Neural progenitor cell (in vitro differentiated cells): ENCODE measurements at regions not wholly inside any gene's neighbourhood (a gene's known extent, or its start where the extent isn't known, plus 50 kb on each side); places are given as distances from the start of the nearest gene placed in this dataset.

Source experiments
- DNase-seq: peaks from one replicate; pipeline ENCODE4 v3.0.0-alpha.2; 2016; ENCODE audit warnings: low spot score
- H2AFZ ChIP-seq: fragments of 200-600 bp; sonication (generic); replicated peaks from 2 replicates; pipeline ENCODE4 v1.6.1; 2016; ENCODE audit warnings: antibody characterized with exemption
- H3F3A ChIP-seq: fragments of 200-600 bp; sonication (generic); 2 replicates; pipeline ENCODE4 v1.6.1; 2016; ENCODE audit warnings: antibody characterized with exemption, low read depth
- H3K27ac ChIP-seq: fragments of 200-600 bp; sonication (generic); 2 replicates; pipeline ENCODE4 v1.5.1; 2016; ENCODE audit warnings: mild to moderate bottlenecking
- H3K27me3 ChIP-seq: fragments of 200-600 bp; sonication (generic); 2 replicates; pipeline ENCODE4 v1.6.1; 2016; ENCODE audit warnings: mild to moderate bottlenecking, moderate library complexity
- H3K36me3 ChIP-seq: fragments of 200-600 bp; sonication (generic); 2 replicates; pipeline ENCODE4 v1.5.1; 2016
- H3K4me1 ChIP-seq: fragments of 200-600 bp; sonication (generic); 2 replicates; pipeline ENCODE4 v1.6.1; 2016; ENCODE audit warnings: mixed run types
- H3K4me2 ChIP-seq: fragments of 200-600 bp; sonication (generic); 2 replicates; pipeline ENCODE4 v1.6.1; 2016
- H3K4me3 ChIP-seq: fragments of 200-600 bp; sonication (generic); 2 replicates; pipeline ENCODE4 v1.5.1; 2016
- H3K79me2 ChIP-seq: fragments of 200-600 bp; sonication (generic); 2 replicates; pipeline ENCODE4 v1.6.1; 2016; ENCODE audit warnings: low read depth
- H3K9ac ChIP-seq: fragments of 200-600 bp; sonication (generic); 2 replicates; pipeline ENCODE4 v1.6.1; 2016
- H3K9me3 ChIP-seq: fragments of 200-600 bp; sonication (generic); 2 replicates; pipeline ENCODE4 v1.5.1; 2016; ENCODE audit warnings: low read depth
- H4K20me1 ChIP-seq: fragments of 200-600 bp; sonication (generic); 2 replicates; pipeline ENCODE4 v1.6.1; 2016; ENCODE audit warnings: low read depth
- H3K27ac Mint-ChIP-seq: 3 replicates; pipeline ENCODE4 v1.8.0; 2021; ENCODE audit warnings: mixed read lengths
- H3K27me3 Mint-ChIP-seq: 2 replicates; pipeline ENCODE4 v1.8.0; 2022; ENCODE audit warnings: low read depth, mild to moderate bottlenecking, inconsistent platforms, moderate library complexity, mixed read lengths; ENCODE audit not compliant: insufficient read depth
- H3K36me3 Mint-ChIP-seq: 3 replicates; pipeline ENCODE4 v1.8.0; 2021; ENCODE audit warnings: mixed read lengths
- H3K4me1 Mint-ChIP-seq: 3 replicates; pipeline ENCODE4 v1.8.0; 2021; ENCODE audit warnings: mixed read lengths
- H3K4me3 Mint-ChIP-seq: 3 replicates; pipeline ENCODE4 v1.8.0; 2021; ENCODE audit warnings: mild to moderate bottlenecking, moderate library complexity, mixed read lengths
- H3K9me3 Mint-ChIP-seq: 3 replicates; pipeline ENCODE4 v1.8.0; 2020; ENCODE audit warnings: mixed read lengths
- EZH2 ChIP-seq: fragments of 200-600 bp; sonication (generic); IDR thresholded peaks from 2 replicates; pipeline ENCODE4 v1.6.1; 2017; ENCODE audit warnings: antibody characterized with exemption, mild to moderate bottlenecking, moderate library complexity
- EZH2phosphoT487 ChIP-seq: fragments of 200-600 bp; sonication (generic); IDR thresholded peaks from 2 replicates; pipeline ENCODE4 v1.6.1; 2017; ENCODE audit warnings: antibody characterized with exemption
- TF ChIP-seq, protein P1 (sequence below): fragments of 200-600 bp; sonication (generic); IDR thresholded peaks from 2 replicates; pipeline ENCODE4 v1.5.1; 2017; ENCODE audit warnings: antibody characterized with exemption, mild to moderate bottlenecking

GRCh38 chr14:101044741-101045140 is 141.2 kb upstream of the RTL1 start:
- no peak overlapping the region for H2AFZ ChIP-seq
- H3K9me3 Mint-ChIP-seq, result peaks cover 22% of the 10 kb centered on the region
- H3K79me2 ChIP-seq, result no peaks in the 10 kb centered on the region
- no peaks in the 10 kb centered on the region for H3F3A ChIP-seq
- H3K4me3 ChIP-seq, result no peak overlapping the region
- H3K27me3 Mint-ChIP-seq, result no peaks in the 10 kb centered on the region
- no peak for DNase-seq
- H3K36me3 ChIP-seq, result no peaks in the 10 kb centered on the region
- H3K4me1 ChIP-seq, result no peaks in the 10 kb centered on the region
- H3K4me2 ChIP-seq, result no peak overlapping the region
- no peaks in the 10 kb centered on the region for H3K27me3 ChIP-seq
- no peak for TF ChIP-seq EZH2phosphoT487
- TF ChIP-seq EZH2, result no peak
- TF ChIP-seq, protein P1, sequence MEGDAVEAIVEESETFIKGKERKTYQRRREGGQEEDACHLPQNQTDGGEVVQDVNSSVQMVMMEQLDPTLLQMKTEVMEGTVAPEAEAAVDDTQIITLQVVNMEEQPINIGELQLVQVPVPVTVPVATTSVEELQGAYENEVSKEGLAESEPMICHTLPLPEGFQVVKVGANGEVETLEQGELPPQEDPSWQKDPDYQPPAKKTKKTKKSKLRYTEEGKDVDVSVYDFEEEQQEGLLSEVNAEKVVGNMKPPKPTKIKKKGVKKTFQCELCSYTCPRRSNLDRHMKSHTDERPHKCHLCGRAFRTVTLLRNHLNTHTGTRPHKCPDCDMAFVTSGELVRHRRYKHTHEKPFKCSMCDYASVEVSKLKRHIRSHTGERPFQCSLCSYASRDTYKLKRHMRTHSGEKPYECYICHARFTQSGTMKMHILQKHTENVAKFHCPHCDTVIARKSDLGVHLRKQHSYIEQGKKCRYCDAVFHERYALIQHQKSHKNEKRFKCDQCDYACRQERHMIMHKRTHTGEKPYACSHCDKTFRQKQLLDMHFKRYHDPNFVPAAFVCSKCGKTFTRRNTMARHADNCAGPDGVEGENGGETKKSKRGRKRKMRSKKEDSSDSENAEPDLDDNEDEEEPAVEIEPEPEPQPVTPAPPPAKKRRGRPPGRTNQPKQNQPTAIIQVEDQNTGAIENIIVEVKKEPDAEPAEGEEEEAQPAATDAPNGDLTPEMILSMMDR, result no peak
- no peaks in the 10 kb centered on the region for H3K9me3 ChIP-seq
- H3K36me3 Mint-ChIP-seq, result no peaks in the 10 kb centered on the region
- H3K9ac ChIP-seq, result no peak overlapping the region
- no peak overlapping the region for H3K27ac ChIP-seq
- H4K20me1 ChIP-seq, result no peaks in the 10 kb centered on the region
- peaks cover 8% of the 10 kb centered on the region for H3K4me1 Mint-ChIP-seq
- H3K27ac Mint-ChIP-seq, result no peak overlapping the region
- no peak overlapping the region for H3K4me3 Mint-ChIP-seq

GRCh38 chr14:101045511-101045910 is 142.0 kb upstream of the RTL1 start:
- Histone ChIP-seq H3K36me3 (no peaks in the 10 kb centered on the region), H3K4me3 (no peak overlapping the region), H3K27ac (no peak overlapping the region), H3F3A (no peaks in the 10 kb centered on the region), H3K27me3 (no peaks in the 10 kb centered on the region), H3K9me3 (no peaks in the 10 kb centered on the region), H2AFZ (no peak overlapping the region), H3K4me1 (no peaks in the 10 kb centered on the region), H3K9ac (no peak overlapping the region), H3K4me2 (no peak overlapping the region), H4K20me1 (no peaks in the 10 kb centered on the region), H3K79me2 (no peaks in the 10 kb centered on the region)
- no peak for DNase-seq
- TF ChIP-seq EZH2 (no peak), EZH2phosphoT487 (no peak)
- TF ChIP-seq, protein P1, result no peak
- H3K27me3 Mint-ChIP-seq, result no peaks in the 10 kb centered on the region
- no peaks in the 10 kb centered on the region for H3K36me3 Mint-ChIP-seq
- no peak overlapping the region for H3K4me3 Mint-ChIP-seq
- H3K9me3 Mint-ChIP-seq, result peaks cover 21% of the 10 kb centered on the region
- H3K27ac Mint-ChIP-seq, result no peak overlapping the region
- H3K4me1 Mint-ChIP-seq, result peaks cover 8% of the 10 kb centered on the region

DNA sequence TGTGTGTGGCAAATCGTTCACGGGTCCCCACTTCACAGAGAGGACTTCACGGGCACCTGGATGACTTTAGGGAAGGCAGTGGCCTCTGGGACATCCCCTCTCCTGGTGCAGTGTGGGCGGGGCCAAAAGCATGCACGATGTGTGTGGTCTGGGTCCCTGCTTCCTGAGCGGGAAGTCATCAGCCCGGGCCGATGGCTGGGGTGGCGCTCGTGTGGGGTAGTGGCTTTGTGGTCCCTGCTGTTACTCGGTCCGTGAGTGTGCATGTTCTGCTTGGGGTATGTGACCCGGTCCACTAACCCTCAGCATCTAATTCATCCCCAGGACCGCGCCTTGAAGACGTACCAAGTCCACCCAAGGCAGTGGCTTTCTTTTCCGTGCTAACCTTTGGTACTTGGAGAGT is 142.5 kb upstream of the RTL1 start:
- no peaks in the 10 kb centered on the region for H3K36me3 Mint-ChIP-seq
- Histone ChIP-seq H3K36me3 (no peaks in the 10 kb centered on the region), H3K9me3 (no peaks in the 10 kb centered on the region), H3K27me3 (no peaks in the 10 kb centered on the region), H3F3A (no peaks in the 10 kb centered on the region), H3K9ac (no peak overlapping the region), H3K79me2 (no peaks in the 10 kb centered on the region), H3K4me2 (no peak overlapping the region), H3K27ac (no peak overlapping the region), H3K4me3 (no peak overlapping the region), H3K4me1 (no peaks in the 10 kb centered on the region), H4K20me1 (no peaks in the 10 kb centered on the region), H2AFZ (no peak overlapping the region)
- no peaks in the 10 kb centered on the region for H3K27me3 Mint-ChIP-seq
- peaks cover 15% of the 10 kb centered on the region for H3K9me3 Mint-ChIP-seq
- H3K4me3 Mint-ChIP-seq, result no peak overlapping the region
- TF ChIP-seq, protein P1, result no peak
- TF ChIP-seq EZH2phosphoT487 (no peak), EZH2 (no peak)
- H3K27ac Mint-ChIP-seq, result no peak overlapping the region
- peaks cover 8% of the 10 kb centered on the region for H3K4me1 Mint-ChIP-seq
- no peak for DNase-seq

GRCh38 chr14:101047326-101047725 is 143.8 kb upstream of the RTL1 start:
- H3K27me3 ChIP-seq, result no peaks in the 10 kb centered on the region
- no peaks in the 10 kb centered on the region for H3K36me3 ChIP-seq
- no peak overlapping the region for H3K4me3 ChIP-seq
- H3K4me2 ChIP-seq, result no peak overlapping the region
- no peaks in the 10 kb centered on the region for H4K20me1 ChIP-seq
- H3K9ac ChIP-seq, result no peak overlapping the region
- Mint-ChIP-seq H3K27me3 (no peaks in the 10 kb centered on the region), H3K4me1 (peaks cover 8% of the 10 kb centered on the region), H3K4me3 (no peak overlapping the region), H3K9me3 (peaks cover 15% of the 10 kb centered on the region), H3K27ac (no peak overlapping the region), H3K36me3 (no peaks in the 10 kb centered on the region)
- no peak overlapping the region for H2AFZ ChIP-seq
- no peaks in the 10 kb centered on the region for H3F3A ChIP-seq
- TF ChIP-seq, protein P1, result no peak
- no peak for TF ChIP-seq EZH2phosphoT487
- no peak for TF ChIP-seq EZH2
- H3K4me1 ChIP-seq, result no peaks in the 10 kb centered on the region
- H3K27ac ChIP-seq, result no peak overlapping the region
- no peaks in the 10 kb centered on the region for H3K9me3 ChIP-seq
- H3K79me2 ChIP-seq, result no peaks in the 10 kb centered on the region
- DNase-seq, result no peak
